BJ (cell line): ENCODE measurements at regions not wholly inside any gene's neighbourhood (a gene's known extent, or its start where the extent isn't known, plus 50 kb on each side); places are given as distances from the start of the nearest gene placed in this dataset.
"Not testable (repeated sequence)": the region's sequence is repeated elsewhere in the genome, so short reads cannot be mapped to it uniquely, and the experiment has no call there.

ENCODE experiments used
- CTCF ChIA-PET: fragments of 350-600 bp; formaldehyde crosslinking; extraction: SDS; loops from one replicate; lab custom pipeline; 2021; ENCODE audit warnings: antibody characterized with exemption, inconsistent platforms; lab: Yijun Ruan, JAX
- POLR2A ChIA-PET: fragments of 300-600 bp; sonication (Branson Sonifier 250); formaldehyde crosslinking; extraction: SDS; loops from one replicate; lab custom pipeline; 2021; ENCODE audit warnings: antibody characterized with exemption; lab: Charles Lee
- DNase-seq: peaks from one replicate; pipeline ENCODE4 v3.0.0-alpha.2; 2011; ENCODE audit warnings: low read depth
- H3K27me3 ChIP-seq: 2 replicates; pipeline ENCODE4 v1.6.0; 2011; ENCODE audit warnings: low read length; ENCODE audit not compliant: control insufficient read depth, insufficient read depth
- H3K36me3 ChIP-seq: 2 replicates; pipeline ENCODE4 v1.5.1; 2011; ENCODE audit warnings: low read length; ENCODE audit not compliant: control insufficient read depth, insufficient read depth
- H3K4me3 ChIP-seq: 2 replicates; pipeline ENCODE4 v1.5.1; 2011; ENCODE audit warnings: low read depth, mild to moderate bottlenecking, control low read depth, low read length
- CTCF ChIP-seq: IDR thresholded peaks from 2 replicates; pipeline ENCODE4 v1.5.1; 2011; ENCODE audit warnings: low read depth, mild to moderate bottlenecking, control low read depth, inconsistent platforms, low read length, moderate library complexity; ENCODE audit not compliant: insufficient read depth

GRCh38 chr4:91729851-91730250 is 573.9 kb upstream of the GRID2 start:
- DNase-seq = no peak

GRCh38 chr4:91734682-91735081 is 569.1 kb upstream of the GRID2 start:
- ChIA-PET POLR2A (no interaction called here), CTCF (no interaction called here)
- TF ChIP-seq CTCF = no peak
- Histone ChIP-seq H3K4me3 (no peak overlapping the region), H3K36me3 (no peaks in the 10 kb centered on the region), H3K27me3 (no peaks in the 10 kb centered on the region)
- no peak for DNase-seq

More at GRCh38 chr4:91729851-91730250, 573.9 kb upstream of the GRID2 start:
- H3K27me3 ChIP-seq = no peaks in the 10 kb centered on the region
- no peak overlapping the region for H3K4me3 ChIP-seq
- no peak for TF ChIP-seq CTCF
- H3K36me3 ChIP-seq = no peaks in the 10 kb centered on the region
- ChIA-PET POLR2A (no interaction called here), CTCF (no interaction called here)

GRCh38 chr4:91738831-91739230 is 564.9 kb upstream of the GRID2 start:
- POLR2A ChIA-PET, DNase-seq: not testable (repeated sequence)

GRCh38 chr4:91746551-91746950 is 557.2 kb upstream of the GRID2 start:
- no peak overlapping the region for H3K4me3 ChIP-seq
- no peak for DNase-seq
- no peaks in the 10 kb centered on the region for H3K36me3 ChIP-seq
- no peak for TF ChIP-seq CTCF
- POLR2A ChIA-PET = no interaction called here
- H3K27me3 ChIP-seq = no peaks in the 10 kb centered on the region
- CTCF ChIA-PET = no interaction called here

More at GRCh38 chr4:91738831-91739230, 564.9 kb upstream of the GRID2 start:
- H3K4me3 ChIP-seq, CTCF ChIA-PET, H3K27me3 ChIP-seq, H3K36me3 ChIP-seq: not testable (repeated sequence)

- ChIA-PET CTCF (no interaction called here), POLR2A (no interaction called here)
- Histone ChIP-seq H3K27me3 (no peaks in the 10 kb centered on the region), H3K36me3 (no peaks in the 10 kb centered on the region), H3K4me3 (no peak overlapping the region)
- no peak for TF ChIP-seq CTCF
- DNase-seq = no peak
Observed at GRCh38 chr4:91751961-91752360, 551.8 kb upstream of the GRID2 start.

GRCh38 chr4:91754716-91755115 is 549.0 kb upstream of the GRID2 start:
- no peak for DNase-seq

More at GRCh38 chr4:91754716-91755115, 549.0 kb upstream of the GRID2 start:
- no peak for TF ChIP-seq CTCF
- CTCF ChIA-PET = no interaction called here
- POLR2A ChIA-PET = no interaction called here
- Histone ChIP-seq H3K36me3 (no peaks in the 10 kb centered on the region), H3K27me3 (no peaks in the 10 kb centered on the region), H3K4me3 (no peak overlapping the region)
